Stimulated activated CD8-positive, alpha-beta memory T cell treated with anti-CD3 and anti-CD28 coated beads, Interleukin-2, amount 100 ng/mL, for 48 hours (primary cell): ENCODE measurements at regions not wholly inside any gene's neighbourhood (a gene's known extent, or its start where the extent isn't known, plus 50 kb on each side); places are given as distances from the start of the nearest gene placed in this dataset.

Source experiments
- DNase-seq, 2 donors: peaks; one replicate each; pipeline ENCODE4 v3.0.0-alpha.2; 2020; ENCODE audit warnings: low read depth in 2 of 2

- no peak for DNase-seq
Observed at GRCh38 chr11:45089676-45090499, 56.6 kb upstream of the PRDM11 start.

- no peak for DNase-seq
Observed at GRCh38 chr11:45090607-45091006, 55.8 kb upstream of the PRDM11 start.

GRCh38 chr11:45091563-45092403, 54.7 kb upstream of the PRDM11 start:
- no peak for DNase-seq

DNA sequence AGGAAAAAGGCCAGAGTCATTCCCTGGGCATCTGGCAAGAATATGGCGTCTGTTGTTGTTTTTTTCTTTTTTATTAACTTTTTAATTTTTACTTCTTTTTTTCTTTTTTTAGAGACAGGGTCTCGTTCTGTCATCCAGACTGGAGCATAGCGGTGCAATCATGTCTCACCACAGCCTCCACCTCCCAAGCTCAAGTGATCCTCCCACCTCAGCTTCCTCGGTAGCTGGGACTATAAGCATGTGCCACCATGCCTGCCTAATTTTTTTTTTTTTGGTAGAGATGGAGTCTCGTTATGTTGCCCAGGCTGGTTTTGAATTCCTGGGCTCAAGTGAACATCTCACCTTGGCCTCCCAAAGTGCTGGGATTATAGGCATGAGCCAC, 54.0 kb upstream of the PRDM11 start:
- DNase-seq: no peak

- DNase-seq: no peak
Observed at GRCh38 chr11:45092901-45093760, 53.3 kb upstream of the PRDM11 start.

DNA sequence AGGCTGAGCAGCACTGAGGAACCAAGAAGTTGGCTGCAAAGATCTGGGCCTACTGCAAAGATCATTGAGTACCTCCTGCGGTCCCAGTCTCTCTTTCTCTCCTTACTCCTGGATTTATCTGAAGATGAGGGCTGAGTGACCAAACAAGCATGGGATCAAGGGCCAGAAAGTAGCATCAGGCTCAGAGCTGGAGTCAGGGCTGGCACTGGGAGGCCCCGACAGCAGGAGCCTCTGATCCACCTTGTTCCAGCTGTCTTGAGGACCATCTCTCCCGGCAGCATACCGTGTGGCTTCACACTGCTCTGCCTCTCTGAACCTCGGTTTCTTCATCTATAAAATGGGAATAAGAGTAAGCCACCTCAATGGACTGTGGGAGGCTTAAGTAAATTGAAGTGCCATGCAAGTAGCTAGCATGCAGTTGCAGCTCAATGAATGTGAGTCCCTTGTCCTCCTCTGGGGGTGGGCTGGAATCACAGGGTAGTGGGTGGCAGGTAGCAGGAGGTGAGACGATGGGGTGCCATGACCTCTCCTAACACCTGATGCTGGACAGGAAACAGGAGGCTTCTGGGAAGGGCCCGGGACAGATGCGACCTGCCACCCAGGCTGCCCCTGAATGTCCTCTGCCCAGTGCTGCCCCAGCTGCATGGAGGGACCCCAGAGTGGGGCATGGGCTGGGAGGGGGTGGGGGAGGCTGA, 52.5 kb upstream of the PRDM11 start:
- DNase-seq: no peak

- no peak for DNase-seq
Observed at GRCh38 chr11:45094958-45095690, 51.3 kb upstream of the PRDM11 start.

- DNase-seq: no peak
Observed at GRCh38 chr11:45095691-45096010, 50.8 kb upstream of the PRDM11 start.

GRCh38 chr11:45096636-45097035, 49.8 kb upstream of the PRDM11 start:
- DNase-seq: no peak
